ENCODE measurements at regions not wholly inside any gene's neighbourhood (a gene's known extent, or its start where the extent isn't known, plus 50 kb on each side); places are given as distances from the start of the nearest gene placed in this dataset.

GRCh38 chr5:136615251-136616119, 250.1 kb upstream of the TRPC7 start:
- Histone ChIP-seq H3K4me2 (no peak overlapping the region), H3K9me3 (no peaks in the 10 kb centered on the region), H3K4me1 (no peaks in the 10 kb centered on the region), H3K4me3 (no peak overlapping the region), H3K27ac (no peak overlapping the region)
- DNase-seq (ENCODE audit: low read depth in 1 of 2, low spot score in 1 of 2) (no peak), FAIRE-seq (no peak), ATAC-seq (no peak)
- ChIA-PET POLR2A (no interaction called here), CTCF (interaction anchor here (1.5 kb wide), 2 partner anchors 14 to 252 kb away, joined by 3 to 4 read pairs; no protein-coding TSS in a partner anchor)
- WGBS (ENCODE audit: missing lambda C conversion rate) = 34% methylated on average over 6 of the region's 6 CpGs
- TF ChIP-seq NPAS2 (CRISPR knock-in tag; IDR thresholded peaks at IDR 0.05; ENCODE audit: borderline replicate concordance) (no peak), FOSL2 (IDR thresholded peaks at IDR 0.05) (no peak), FOSL2 (CRISPR knock-in tag; IDR thresholded peaks at IDR 0.05) (no peak), FOXS1 (CRISPR knock-in tag; IDR thresholded peaks at IDR 0.05) (no peak), HDAC2 (IDR thresholded peaks at IDR 0.05) (no peak), ZFP36 (IDR thresholded peaks at IDR 0.05; ENCODE audit: borderline replicate concordance, partially characterized antibody) (no peak), ELK1 (IDR thresholded peaks at IDR 0.05; ENCODE audit: low read depth, low read length) (no peak), ZC3H11A (IDR thresholded peaks at IDR 0.05) (no peak), HOXB13 (CRISPR knock-in tag; IDR thresholded peaks at IDR 0.05; ENCODE audit: low read depth) (no peak), PBX3 (IDR thresholded peaks at IDR 0.05) (no peak), RCOR1 (IDR thresholded peaks at IDR 0.05; ENCODE audit: low read depth, low read length) (no peak), EP300 (IDR thresholded peaks at IDR 0.05) (no peak), HOXB5 (CRISPR knock-in tag; IDR thresholded peaks at IDR 0.05) (no peak), HES2 (IDR thresholded peaks at IDR 0.05) (no peak), BHLHE40 (IDR thresholded peaks at IDR 0.05; ENCODE audit: low read depth, low read length) (no peak), E2F6 (IDR thresholded peaks at IDR 0.05; ENCODE audit: borderline replicate concordance, low read depth) (no peak), TFCP2L1 (CRISPR knock-in tag; IDR thresholded peaks at IDR 0.05) (no peak), SMC3 (IDR thresholded peaks at IDR 0.05) (no peak), HOXA7 (CRISPR knock-in tag; IDR thresholded peaks at IDR 0.05) (no peak), HMGXB4 (CRISPR knock-in tag; IDR thresholded peaks at IDR 0.05; ENCODE audit: borderline replicate concordance) (no peak), PHF8 (IDR thresholded peaks at IDR 0.05; ENCODE audit: borderline replicate concordance, low read depth) (no peak)

GRCh38 chr5:136613230-136613629, 247.9 kb upstream of the TRPC7 start:
- POLR2A ChIA-PET = no interaction called here
- ATAC-seq (no peak), DNase-seq (ENCODE audit: low read depth in 1 of 2, low spot score in 1 of 2) (no peak), FAIRE-seq (no peak)
- Histone ChIP-seq H3K9me3 (no peaks in the 10 kb centered on the region), H3K4me2 (no peak overlapping the region), H3K27ac (no peak overlapping the region), H3K4me3 (no peak overlapping the region), H3K4me1 (no peaks in the 10 kb centered on the region)
- CTCF ChIA-PET = no interaction called here
- no peak for TF ChIP-seq CEBPB (IDR thresholded peaks at IDR 0.05)
- TF ChIP-seq REST (IDR thresholded peaks at IDR 0.05) = no peak
- no peak for TF ChIP-seq MYC (IDR thresholded peaks at IDR 0.05; ENCODE audit: borderline replicate concordance, low read length)
- TF ChIP-seq EP300 (IDR thresholded peaks at IDR 0.05) = no peak
- no peak for TF ChIP-seq CBX8 (IDR thresholded peaks at IDR 0.05)
- TF ChIP-seq HES2 (IDR thresholded peaks at IDR 0.05) = no peak
- no peak for TF ChIP-seq HEYL (CRISPR knock-in tag; IDR thresholded peaks at IDR 0.05)
- TF ChIP-seq ZNF302 (CRISPR knock-in tag; IDR thresholded peaks at IDR 0.05) = no peak
- no peak for TF ChIP-seq ZFP36 (IDR thresholded peaks at IDR 0.05; ENCODE audit: borderline replicate concordance, partially characterized antibody)
- no peak for TF ChIP-seq BHLHE40 (IDR thresholded peaks at IDR 0.05; ENCODE audit: low read depth, low read length)

Data from A549 (cell line).